ENCODE measurements at regions not wholly inside any gene's neighbourhood (a gene's known extent, or its start where the extent isn't known, plus 50 kb on each side); places are given as distances from the start of the nearest gene placed in this dataset.

DNA sequence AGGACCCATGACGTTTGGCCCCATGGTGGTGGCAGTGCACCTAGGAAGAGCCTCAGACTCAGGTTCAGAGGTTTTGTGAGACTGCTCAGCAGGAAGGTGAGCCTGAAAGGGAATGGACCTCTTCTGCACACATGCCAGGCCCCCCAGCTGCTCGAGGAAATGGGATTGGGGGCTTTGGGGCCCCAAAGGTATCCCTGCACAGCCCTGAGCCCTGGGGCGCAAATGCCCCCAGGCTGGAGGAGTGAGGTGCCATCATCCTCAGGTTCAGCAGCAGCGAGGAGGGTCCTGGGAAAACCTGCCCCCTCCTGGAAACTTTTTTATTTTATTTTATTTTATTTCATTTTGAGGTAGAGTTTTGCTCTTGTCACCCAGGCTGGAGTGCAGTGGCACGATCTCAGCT, 171.8 kb upstream of the MVB12B start:
- no peak for DNase-seq

DNA sequence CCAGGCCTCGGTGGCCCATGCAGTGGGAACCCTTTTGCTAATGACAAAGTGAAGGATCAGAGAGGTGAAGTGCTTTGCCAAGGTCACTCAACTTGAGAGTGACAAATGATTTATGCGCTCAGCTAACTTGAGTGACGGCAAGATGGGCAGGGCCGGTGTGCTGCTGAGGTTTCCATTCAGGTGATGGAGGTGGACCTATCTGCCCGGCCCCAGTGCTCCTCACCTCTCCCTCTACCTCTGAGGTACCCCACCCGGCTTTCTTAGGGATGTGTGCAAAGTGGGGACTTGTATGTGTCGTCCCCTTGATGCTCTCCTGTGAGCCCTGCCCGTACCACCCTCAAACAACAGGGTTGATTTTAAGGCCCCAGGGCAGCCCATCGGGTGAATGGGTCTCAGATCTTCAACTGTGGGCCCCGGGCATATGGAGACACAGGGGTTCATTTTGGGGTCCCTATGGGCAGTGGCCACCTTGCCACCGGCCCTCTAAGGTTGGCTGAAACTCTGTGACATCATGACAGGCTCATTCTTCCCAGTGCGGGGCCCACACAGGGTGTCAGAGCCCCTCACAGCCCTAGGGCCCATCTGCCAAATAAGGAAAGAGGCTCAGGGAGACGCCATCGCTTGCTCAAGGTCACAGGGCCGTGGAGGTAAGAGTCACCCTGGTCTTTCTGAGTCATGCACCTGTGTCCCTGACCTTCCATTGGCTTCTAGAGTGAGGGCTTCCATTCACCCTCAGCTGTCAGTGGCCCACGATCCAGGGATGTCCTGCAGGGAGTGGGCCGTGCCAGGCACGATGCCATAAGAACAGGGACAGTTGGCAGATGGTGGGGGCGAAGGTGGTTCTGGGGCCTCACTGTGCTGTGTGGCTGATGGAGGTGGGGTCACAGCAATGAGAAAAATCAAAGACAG, 170.6 kb upstream of the MVB12B start:
- DNase-seq = no peak

DNA sequence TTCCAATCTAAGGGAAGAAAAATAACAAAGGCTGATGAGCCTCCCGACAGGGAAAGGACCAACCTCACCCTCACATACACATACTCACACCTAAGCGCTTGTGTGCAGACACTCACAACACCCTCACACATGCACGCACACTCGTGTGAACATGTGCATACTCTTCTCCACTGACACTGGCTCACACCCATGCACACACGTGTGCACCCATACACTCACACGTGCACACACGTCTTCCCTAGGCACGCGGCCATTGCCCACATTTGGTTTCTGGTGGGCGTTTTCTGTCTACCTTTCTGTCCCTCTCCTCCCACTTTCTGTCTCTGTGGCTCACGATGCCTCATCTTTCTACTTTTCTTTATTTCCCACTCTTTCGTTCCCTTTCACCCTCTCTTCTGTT, 169.7 kb upstream of the MVB12B start:
- DNase-seq = no peak

DNA sequence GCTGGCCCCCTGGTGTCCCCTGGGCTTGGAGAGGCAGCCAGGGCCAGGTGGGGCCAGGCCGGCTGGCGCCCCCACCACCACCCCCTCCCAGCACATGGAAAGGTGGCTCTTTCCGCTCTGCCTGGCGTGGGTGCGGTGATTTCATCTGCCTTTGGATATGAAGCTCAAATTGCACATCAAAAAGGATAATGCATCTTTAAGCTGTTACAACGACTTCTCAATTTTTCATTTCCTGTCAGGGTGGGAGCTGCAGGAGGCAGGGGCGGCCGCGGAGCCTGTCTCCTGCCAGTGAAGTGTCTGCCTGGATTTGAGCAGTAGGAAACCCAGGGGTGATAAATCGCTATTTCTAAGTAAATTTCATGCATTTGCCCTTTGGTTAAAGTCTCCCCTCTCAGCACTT, 169.2 kb upstream of the MVB12B start:
- DNase-seq = no peak

DNA sequence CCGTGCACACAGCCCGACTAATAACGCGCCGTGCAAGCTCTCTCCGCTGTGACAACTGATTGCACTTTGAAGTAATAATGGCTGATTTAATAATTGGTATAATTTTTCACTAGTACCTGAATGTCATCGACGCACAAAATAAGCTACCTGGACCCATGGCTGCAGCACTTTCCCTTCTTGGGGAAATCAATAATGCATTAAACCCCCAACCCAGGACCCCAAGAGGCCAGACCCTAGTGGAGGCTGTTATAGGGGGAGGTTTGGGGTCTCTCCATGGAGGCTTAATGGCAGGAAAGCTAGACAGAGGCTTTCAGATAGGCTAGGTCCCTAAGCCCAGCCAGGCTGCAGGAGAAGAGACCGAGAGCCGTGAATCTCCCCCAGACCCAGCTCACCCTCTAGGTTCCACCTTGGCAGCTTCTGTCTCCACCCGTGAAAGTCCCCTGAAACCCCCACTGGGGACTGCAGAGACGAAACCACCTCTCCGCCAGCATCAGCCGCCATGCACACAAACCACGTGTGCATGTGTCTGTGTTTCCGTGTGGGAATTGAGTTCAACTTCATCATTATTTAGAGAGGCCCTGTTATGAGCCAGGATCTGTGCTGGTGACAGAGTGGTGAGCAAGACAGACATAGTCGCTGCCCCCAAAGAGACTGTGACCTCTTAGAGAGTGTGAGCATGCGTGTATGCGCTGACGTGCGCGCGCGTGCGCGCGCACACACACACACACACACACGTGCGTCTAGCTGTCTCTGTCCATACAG, 168.6 kb upstream of the MVB12B start:
- no peak for DNase-seq

DNA sequence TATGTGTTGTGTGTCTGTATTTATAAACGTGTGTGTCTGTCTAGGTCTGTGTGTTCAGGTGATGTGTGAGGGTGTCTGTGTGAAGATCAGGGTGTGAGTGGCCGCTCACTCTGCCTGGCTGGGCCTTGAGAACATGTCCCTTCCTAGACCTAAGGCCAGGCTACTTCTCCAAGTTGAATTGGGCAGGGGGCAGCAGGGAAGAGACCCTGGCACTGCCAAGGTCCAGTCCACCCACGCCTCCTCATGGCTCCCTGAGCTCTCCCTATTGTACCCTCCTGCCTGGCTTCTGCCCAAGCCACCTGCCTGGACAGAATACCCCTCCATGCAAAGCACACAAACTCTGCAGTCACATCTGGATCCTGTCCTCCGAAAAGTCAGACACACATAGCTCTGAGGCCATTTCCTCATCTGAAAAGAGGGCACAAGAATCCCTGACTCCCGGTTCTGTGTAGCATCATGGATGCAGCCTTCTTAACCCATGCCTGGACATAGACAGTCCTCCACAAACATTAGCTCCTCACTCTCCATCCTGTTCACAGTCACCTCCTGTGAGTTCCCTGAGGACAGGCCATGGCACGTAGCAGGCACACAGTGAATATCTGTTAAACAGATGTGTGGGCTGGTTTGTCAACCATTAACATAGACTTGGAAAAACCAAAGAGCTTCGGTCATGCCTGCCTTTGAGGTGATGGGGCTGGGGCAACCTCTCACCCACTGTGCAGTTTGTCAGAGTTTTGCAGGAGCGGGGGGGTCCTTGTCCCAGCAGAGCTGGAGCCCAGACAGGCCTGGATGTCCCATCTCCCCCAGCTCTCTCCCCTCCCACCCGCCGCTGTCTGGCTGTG, 167.8 kb upstream of the MVB12B start:
- DNase-seq = no peak

DNA sequence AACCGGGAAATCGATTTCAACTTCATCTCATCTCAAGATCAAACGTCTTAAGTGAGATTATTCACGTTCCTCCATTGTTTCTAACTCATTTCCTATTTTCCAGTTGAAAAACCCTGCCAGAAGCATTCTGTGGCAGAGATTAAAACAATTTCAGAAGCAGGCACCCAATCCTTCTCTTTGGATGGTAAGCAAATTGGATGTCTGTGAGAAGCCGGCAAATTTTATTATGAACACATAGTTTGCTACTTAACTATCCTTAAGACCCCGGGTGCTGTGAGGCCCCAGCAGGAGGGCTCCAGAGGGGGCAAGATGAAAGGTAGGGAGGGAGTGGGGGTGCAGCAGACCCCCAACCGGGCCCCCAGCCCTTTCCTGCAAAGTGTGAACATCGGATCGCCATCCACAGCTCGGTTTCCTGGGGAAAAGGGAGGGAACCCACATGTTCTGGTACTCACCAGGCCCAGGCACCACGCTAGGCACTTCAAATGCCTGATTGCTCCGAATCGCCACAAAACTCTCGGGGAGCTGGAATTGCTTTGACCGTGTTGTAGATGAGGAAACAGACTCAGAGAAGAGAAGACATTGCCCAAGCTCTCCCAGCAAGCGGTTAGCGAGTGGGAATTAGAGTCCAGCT, 167.1 kb upstream of the MVB12B start:
- DNase-seq = no peak

DNA sequence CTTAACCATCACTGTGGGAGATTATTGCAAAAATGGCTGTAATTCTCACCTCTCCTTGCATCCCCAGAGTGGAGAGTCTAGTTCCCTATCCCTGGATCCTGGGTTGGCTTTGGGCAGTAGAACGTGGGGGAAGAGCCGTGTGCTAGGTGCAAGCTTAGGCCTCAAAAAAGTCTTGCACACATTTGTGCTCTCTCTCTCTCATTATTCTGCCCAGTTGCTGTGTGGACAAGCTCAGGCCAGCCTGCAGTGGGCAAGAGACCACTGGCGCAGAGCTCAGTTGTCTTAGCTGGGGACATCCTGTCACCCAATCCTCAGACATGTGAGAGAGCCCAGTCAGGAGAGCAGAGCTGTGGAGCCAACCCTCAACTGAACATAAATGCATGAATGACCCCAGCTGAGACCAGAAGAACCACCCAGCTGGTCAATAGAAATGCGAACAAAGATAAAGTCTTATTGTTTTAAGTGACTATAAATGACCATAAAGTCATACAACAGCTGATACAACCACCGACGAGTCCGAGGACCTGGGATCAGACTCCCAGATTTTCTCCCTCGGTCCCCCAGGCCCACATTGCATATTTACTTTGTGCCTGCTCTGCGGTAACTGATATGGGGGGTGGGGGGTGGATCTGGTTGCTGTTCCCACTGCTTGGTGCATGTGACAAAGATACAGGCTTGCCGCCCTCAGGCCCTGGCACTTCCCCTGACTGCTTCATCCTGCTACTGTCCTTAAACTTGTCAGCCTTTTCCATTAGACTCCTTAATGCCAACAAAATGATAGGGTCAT, 166.4 kb upstream of the MVB12B start:
- DNase-seq = no peak

DNA sequence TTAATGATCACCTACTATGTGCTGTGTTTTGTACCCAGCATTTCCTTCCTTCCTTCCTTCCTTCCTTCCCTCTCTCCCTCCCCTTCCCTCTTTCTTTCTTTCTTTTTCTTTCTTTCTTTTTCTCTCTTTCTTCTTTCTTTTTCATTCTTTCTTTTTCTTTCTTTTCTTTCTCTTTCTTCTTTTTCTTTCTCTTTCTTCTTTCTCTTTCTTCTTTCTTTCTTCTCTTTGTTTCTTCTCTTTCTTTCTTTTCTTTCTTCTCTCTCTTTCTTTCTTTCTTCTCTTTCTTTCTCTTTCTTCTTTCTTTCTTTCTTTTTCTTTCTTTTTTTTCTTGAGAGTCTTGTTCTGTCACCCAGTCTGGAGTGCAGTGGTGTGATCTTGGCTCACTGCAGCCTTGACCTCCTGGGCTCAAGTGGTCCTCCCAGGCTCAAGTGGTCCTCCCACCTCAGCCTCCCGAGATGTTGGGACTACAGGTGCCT, 165.7 kb upstream of the MVB12B start:
- DNase-seq = no peak

DNA sequence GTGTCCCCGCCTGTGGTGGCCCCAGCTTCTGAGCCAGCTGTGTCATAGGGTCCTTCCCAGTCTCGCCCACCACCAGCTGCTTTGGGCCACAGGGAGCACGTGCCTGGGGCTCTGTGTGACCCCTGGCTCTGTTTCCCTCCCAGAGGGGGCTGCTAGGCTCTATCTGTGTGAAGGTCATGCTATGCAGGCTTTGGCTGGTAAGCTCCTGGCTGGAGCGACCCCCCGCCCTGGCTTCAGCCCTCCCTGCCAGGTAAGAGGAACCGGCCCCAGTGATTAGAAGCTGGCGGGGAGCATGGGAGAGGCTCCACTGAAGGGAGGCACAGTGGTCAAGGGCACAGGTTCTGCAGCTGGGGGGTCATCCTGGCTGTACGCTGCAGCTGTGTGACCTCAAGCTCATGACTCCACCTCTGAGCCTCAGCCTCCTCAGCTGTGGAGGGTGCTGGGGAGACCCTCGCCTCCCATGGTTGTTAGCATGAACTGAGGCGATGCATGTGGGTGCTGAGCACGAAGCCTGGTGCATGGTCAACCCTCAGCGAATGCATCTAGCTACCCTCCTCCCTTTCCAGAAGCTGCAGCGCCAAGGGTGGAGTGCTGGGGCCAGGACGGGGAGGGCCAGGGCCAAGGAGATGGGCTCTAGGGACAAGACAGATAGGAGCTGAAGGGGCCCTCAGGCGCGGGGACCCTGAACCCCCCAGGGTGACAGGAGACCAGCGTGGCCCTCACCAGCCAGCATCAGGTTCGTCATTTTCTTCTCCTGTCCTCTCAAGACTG, 163.8 kb upstream of the MVB12B start:
- no peak for DNase-seq

DNA sequence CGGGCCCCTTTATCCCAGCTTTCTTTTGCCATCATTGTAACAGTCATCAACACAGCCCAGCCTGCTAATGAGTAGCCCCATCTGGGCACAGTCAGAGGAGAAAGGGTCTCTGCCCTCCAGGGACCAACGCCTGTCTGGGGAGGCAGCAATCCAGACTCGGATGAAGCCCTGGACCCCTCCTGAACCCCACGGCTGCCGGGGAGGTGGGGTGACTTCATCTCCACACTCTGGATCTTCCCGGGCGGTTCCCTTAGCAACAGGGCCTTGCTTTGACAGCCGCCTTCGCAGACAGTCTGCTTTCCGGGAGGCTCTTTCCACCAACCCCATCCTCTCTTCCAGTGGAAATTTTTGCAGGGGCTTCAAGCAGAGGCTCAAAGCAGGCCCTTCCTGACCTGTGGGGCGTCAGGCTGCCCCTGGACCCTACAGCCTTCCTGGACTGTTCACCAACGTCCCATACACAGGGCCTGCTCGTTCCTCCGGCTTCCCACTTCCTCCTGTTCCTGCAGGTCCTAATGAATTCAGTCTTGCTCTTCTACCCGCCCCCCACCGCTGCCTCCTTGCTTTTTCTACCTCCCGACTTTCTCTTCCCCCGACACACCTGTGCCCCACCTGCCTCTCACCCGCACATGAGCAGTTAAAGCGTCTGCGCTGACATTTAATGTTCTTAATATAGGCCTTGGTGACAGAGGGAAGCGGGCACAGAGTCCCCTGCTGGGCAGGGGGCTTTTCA, 161.7 kb upstream of the MVB12B start:
- no peak for DNase-seq

DNA sequence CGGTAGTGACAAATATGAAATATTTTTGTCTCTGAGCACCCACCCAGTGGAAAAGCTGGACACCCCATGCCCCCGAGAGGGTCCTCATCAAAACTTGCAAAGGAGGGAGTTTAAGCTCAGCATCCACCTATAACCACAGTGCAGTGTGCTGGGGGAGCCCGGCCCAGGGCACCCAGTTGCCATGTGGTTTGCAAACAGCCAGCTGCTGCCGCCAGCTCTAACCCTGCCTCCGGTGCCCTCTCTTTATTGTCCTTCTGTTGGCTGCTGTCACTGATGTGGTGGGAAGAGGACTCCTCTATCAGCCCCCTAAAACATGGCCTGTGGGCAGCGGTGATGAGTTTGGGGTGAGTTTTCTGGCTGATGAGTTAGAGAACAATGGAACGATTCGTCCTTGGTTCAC, 160.9 kb upstream of the MVB12B start:
- DNase-seq = no peak

DNA sequence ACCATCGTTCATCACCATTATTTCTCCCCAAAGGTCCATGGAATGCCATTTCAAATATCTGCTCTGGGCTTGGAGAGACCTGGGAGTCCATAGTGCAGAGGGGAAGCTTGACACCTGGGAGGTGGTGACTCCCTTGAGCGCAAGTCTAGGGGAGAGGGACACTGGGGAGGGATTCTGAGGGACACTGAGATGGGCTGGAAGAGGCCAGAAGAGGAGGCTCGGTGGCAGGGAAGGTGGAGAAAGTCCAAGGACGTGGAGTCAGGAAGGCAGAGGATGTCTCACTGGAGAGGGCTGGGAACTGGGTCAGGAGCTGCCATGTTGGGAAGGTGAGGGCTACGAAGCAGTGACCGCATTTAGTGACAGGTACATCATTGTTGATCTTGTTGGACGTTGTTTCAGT, 160.3 kb upstream of the MVB12B start:
- no peak for DNase-seq

DNA sequence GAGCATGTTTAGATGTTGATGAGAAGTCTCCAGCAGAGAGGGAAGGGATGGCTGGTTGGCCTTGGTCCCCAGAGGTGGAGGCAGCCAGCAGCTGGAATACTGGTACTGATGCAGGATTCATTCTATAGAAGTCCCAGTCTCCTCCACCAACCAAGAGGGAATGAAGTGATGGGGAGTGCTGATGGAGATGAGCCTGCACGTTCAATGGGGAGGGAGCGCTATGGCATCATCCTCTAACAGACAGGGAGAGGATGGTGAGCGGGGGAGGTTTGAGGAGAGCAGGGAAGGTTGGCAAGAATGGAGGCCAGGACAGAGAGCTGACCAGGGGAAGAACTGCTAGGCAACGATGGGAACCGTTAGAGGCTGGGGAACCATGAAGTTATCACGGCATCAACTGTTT, 159.8 kb upstream of the MVB12B start:
- DNase-seq = no peak

DNA sequence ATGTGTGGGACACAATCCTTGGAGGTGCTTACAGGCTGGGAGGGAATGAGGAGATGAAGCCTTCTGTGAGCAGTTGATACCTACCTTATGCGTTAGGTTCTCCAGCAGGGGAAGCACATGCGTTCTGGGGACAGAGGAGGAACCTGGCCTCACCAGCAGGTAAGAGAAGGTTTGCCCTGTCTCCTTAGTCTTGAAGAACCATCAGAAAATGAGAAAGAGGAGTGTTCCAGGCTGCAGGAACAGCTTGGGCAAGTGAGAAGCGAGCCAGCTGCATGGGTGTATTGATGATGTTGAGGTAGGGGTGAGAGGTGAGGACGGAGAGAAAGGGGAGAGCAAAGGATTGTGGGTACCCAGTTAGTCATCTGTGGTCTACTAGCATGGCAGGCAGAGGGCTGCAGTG, 156.9 kb upstream of the MVB12B start:
- DNase-seq = no peak

DNA sequence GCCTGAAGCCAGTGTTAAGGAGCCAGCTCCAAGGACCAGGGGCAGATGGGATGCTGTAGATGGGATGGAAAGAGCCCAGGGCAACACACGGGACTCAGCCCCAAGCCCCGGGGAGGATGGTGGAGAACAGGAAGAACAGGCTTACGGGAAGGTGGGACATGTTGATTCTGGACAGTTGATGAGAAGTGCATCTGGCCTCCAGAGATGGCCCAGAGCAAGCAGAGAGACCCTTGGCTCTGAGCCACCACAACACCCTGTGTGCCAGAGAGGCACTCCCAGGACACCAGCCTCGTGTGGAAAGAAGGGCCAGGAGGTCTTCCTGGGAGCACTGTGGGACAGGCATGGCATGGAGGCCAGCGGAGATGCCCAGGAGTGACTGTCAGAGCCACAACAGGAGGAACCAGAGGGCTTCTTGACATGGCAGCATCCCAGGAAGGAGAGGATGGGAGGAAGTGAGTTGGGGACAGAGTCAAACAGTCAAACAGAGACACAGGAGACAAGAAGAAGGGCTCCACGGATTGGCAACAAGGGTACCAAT, 156.3 kb upstream of the MVB12B start:
- no peak for DNase-seq

DNA sequence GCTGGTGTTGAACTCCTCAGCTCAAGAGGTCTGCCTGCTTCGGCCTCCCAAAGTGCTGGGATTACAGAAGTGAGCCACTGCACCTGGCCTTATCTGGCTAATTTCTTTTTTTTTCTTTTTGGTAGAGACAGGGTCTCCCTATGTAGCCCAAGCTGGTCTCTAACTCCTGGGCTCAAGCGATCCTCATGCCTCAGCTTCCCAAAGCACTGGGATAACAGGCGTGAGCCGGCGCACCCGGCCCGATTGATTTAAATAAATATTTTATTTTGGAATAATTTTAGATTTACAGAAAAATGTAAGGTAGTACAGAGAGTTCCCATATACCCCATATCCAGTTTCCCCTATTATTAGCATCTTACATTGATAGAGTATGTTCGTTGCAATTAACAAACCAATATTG, 155.0 kb upstream of the MVB12B start:
- no peak for DNase-seq

DNA sequence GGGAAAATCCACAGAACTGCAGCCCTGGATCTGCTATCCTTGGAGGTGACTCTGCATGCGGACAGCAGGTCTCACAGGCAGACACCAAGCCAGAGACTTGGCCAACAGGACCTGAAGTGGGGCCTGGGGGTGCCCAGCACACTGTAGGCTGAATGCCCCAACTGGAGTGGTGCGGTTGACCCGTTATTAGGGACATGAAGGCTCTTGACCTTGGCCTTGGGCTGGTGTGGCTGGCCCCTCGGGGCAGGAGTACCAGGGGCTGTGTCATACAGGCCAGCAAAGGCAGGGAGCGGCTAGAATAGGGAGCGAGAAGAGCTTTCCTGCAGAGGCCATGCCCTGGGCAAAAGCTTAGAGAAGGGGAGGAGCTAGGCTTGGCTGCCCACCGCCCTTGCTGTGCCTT, 153.2 kb upstream of the MVB12B start:
- DNase-seq = no peak

DNA sequence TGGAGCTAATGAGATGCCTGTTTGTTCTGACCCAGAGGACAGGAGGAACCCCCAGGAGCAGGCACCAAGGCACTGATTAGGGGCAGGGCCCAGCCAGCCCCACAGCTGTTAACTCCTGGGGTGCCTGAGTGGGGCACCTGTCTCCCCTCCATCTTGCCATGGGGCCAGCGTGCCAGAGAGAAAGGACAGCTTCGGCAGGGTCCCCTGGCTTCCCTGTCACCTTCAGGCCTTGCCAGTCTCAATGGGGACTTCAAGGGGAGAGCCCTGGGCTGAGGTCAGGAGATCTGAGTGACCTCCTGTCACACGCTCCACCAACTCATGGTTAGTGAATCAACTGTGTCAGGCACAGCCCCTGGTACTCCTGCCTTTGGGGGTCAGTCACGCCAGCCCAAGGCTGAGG, 152.7 kb upstream of the MVB12B start:
- no peak for DNase-seq

DNA sequence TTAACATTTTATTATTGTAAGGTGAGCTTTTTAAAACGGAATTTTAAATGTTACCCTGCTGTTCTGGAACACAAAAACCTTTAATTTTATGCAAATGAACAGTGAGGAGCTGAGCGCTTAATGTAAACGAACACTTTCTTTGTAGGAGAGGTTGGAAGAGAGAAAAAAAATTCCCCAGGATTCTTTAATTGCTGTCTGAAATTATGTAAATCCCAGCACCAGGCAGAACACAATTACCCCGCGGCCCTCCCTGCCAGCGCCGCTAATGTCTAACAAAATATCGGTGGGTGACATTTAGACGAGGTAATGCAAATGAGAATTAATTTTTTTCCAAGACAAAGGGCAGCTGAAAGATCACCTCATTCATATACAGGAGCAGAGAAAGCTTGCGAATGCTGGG, 143.4 kb upstream of the MVB12B start:
- DNase-seq = no peak
